Stomach (tissue), 8 donors: ENCODE measurements at regions not wholly inside any gene's neighbourhood (a gene's known extent, or its start where the extent isn't known, plus 50 kb on each side); places are given as distances from the start of the nearest gene placed in this dataset.
"Not testable (repeated sequence)": the region's sequence is repeated elsewhere in the genome, so short reads cannot be mapped to it uniquely, and the experiment has no call there.

Experiments used
- DNase-seq, 2 donors: peaks; one replicate each; pipeline versions ENCODE4 v3.0.0 to v3.0.0-alpha.2; 2013 to 2019
- H3K27ac ChIP-seq, 5 donors: fragments of 200-600 bp in 4 of 5; sonication (generic) in 4 of 5; one replicate each; pipeline ENCODE4 v1.5.1; 2013 to 2019; ENCODE audit warnings: mild to moderate bottlenecking in 1 of 5, moderate library complexity in 1 of 5
- H3K27me3 ChIP-seq, 3 donors: fragments of 200-600 bp; sonication (generic); one replicate each; pipeline ENCODE4 v1.5.1; 2017 to 2019; ENCODE audit warnings: mixed run types in 1 of 3
- H3K36me3 ChIP-seq, 4 donors: fragments of 200-600 bp; sonication (generic); 1 replicate in 3 of 4; 2 replicates in 1 of 4; pipeline ENCODE4 v1.5.1; 2016 to 2019
- H3K4me1 ChIP-seq, 4 donors: fragments of 200-600 bp; sonication (generic); one replicate each; pipeline ENCODE4 v1.5.1; 2016 to 2019
- H3K4me3 ChIP-seq, 4 donors: fragments of 200-600 bp; sonication (generic) in 3 of 4; one replicate each; pipeline ENCODE4 v1.5.1; 2016 to 2019; ENCODE audit warnings: mild to moderate bottlenecking in 1 of 4
- H3K9me3 ChIP-seq, 4 donors: fragments of 200-600 bp; sonication (generic); one replicate each; pipeline ENCODE4 v1.5.1; 2016 to 2019
- EP300 ChIP-seq: sonication (generic); formaldehyde crosslinking; IDR thresholded peaks from one replicate; pipeline ENCODE4 v1.6.1; 2017; ENCODE audit warnings: antibody characterized with exemption
- POLR2A ChIP-seq, 4 donors: fragments of 450-650 bp; IDR thresholded peaks; one replicate each; pipeline ENCODE4 v1.6.1; 2016; ENCODE audit warnings: antibody characterized with exemption in 4 of 4, control low read depth in 2 of 4, mild to moderate bottlenecking in 1 of 4, moderate library complexity in 1 of 4
- POLR2AphosphoS5 ChIP-seq, 3 donors: sonication (generic); formaldehyde crosslinking; IDR thresholded peaks; one replicate each; pipeline ENCODE4 v1.6.1; 2016; ENCODE audit warnings: antibody characterized with exemption in 3 of 3
- WGBS, 5 donors: extraction: QIAGEN DNeasy Blood & Tissue Kit in 3 of 5; methylation state at CpG; one replicate each; pipeline versions ENCODE4 v1.1.5 to v1.1.7; 2013 to 2018; 5-methylcytosine and 5-hydroxymethylcytosine counted together
- intact Hi-C: fragments of 100-400 bp; cut with DNase I; formaldehyde crosslinking; loops from one replicate; pipeline ENCODE4 v1.15.1; 2023; ENCODE audit warnings: low total_unique reads
- TF ChIP-seq, protein P1 (sequence below), 7 experiments: fragments of 450-650 bp in 4 of 7; fragments of 200-600 bp in 3 of 7; sonication (generic) in 3 of 7; IDR thresholded peaks; one replicate each; pipeline ENCODE4 v1.5.1; 2016 to 2019; ENCODE audit warnings: antibody characterized with exemption in 7 of 7, control low read depth in 2 of 7, mild to moderate bottlenecking in 1 of 7
- donor health status: healthy with polysubstance abuse.
- donor health status: Bipolar disorder and iron deficiency.
- donor health status: healthy.

GRCh38 chr3:169020371-169020770, 643.1 kb downstream of the MECOM start:
- H3K36me3 ChIP-seq, result no peaks in the 10 kb centered on the region
- 86 to 89% (median 86%) methylated on average over 1 of the region's 1 CpG; no CpG with 5 or more reads in 2 of the 5 donors for WGBS, 5 donors
- no peaks in the 10 kb centered on the region for H3K4me1 ChIP-seq
- DNase-seq, result no peak
- TF ChIP-seq POLR2A (IDR thresholded peaks at IDR 0.05) (no peak), EP300 (no peak), POLR2AphosphoS5 (IDR thresholded peaks at IDR 0.05) (no peak)
- TF ChIP-seq, protein P1, sequence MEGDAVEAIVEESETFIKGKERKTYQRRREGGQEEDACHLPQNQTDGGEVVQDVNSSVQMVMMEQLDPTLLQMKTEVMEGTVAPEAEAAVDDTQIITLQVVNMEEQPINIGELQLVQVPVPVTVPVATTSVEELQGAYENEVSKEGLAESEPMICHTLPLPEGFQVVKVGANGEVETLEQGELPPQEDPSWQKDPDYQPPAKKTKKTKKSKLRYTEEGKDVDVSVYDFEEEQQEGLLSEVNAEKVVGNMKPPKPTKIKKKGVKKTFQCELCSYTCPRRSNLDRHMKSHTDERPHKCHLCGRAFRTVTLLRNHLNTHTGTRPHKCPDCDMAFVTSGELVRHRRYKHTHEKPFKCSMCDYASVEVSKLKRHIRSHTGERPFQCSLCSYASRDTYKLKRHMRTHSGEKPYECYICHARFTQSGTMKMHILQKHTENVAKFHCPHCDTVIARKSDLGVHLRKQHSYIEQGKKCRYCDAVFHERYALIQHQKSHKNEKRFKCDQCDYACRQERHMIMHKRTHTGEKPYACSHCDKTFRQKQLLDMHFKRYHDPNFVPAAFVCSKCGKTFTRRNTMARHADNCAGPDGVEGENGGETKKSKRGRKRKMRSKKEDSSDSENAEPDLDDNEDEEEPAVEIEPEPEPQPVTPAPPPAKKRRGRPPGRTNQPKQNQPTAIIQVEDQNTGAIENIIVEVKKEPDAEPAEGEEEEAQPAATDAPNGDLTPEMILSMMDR (IDR thresholded peaks at IDR 0.05), result no peak
- H3K9me3 ChIP-seq, result no peaks in the 10 kb centered on the region
- no peak overlapping the region for H3K27ac ChIP-seq
- no peaks in the 10 kb centered on the region for H3K27me3 ChIP-seq
- intact Hi-C loops, result no loop called here
- H3K4me3 ChIP-seq, result no peak overlapping the region

DNA sequence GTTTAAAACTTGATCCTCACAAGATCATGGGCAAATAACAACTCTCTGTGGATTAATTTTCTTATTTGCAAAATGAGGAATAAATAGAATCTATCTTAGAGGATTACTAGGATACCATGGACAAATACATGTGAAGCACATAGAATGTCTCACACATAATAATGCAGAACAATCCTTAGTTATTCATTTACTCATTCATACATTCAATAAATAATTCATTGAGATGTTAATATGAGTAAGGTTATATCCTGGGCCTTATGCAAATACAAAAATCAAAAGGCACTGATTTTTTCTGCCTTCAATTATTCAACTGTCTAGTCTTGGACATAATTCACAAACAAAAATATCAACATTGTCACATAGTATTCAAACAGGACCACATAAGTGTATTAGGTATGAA, 654.1 kb downstream of the MECOM start:
- Histone ChIP-seq H3K4me3 (no peak overlapping the region), H3K4me1 (no peaks in the 10 kb centered on the region), H3K27ac (no peak overlapping the region), H3K27me3 (no peaks in the 10 kb centered on the region), H3K9me3 (no peaks in the 10 kb centered on the region), H3K36me3 (no peaks in the 10 kb centered on the region)
- DNase-seq, result no peak
- no peak for TF ChIP-seq POLR2AphosphoS5 (IDR thresholded peaks at IDR 0.05)
- TF ChIP-seq POLR2A (IDR thresholded peaks at IDR 0.05), result no peak
- TF ChIP-seq EP300, result no peak
- TF ChIP-seq, protein P1 (IDR thresholded peaks at IDR 0.05), result no peak
- intact Hi-C loops, result no loop called here

DNA sequence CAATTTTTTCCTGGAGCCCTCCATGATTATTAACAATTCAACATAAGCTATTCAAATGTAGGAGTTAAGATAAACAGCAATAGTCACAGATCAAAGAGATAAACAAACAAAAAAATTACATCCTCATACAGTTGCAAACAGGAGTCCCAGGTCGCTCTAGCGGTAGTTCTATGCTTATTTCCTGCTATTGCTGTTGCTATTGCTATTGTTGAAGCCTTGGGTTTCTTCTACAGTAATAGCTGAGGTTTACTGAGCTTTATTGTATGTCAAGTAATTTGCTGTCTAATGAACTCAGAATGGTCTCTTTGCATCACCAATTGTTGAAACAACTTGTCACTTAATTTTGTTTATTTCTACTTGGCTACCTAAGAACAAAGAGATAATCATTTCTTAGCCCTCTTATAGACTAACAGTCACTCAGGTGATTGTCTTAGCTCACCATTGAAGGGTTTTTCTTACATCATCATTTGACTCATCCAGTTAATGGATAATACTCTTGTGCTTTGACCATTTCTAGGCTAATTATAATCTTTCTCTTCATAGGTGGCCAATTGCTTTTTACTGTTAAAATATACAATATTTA, 654.6 kb downstream of the MECOM start:
- intact Hi-C loops, result no loop called here
- H3K27me3 ChIP-seq, result no peaks in the 10 kb centered on the region
- H3K4me1 ChIP-seq, result no peaks in the 10 kb centered on the region
- no peaks in the 10 kb centered on the region for H3K36me3 ChIP-seq
- no peak overlapping the region for H3K4me3 ChIP-seq
- no peak overlapping the region for H3K27ac ChIP-seq
- TF ChIP-seq POLR2A (IDR thresholded peaks at IDR 0.05) (no peak), EP300 (no peak)
- H3K9me3 ChIP-seq, result no peaks in the 10 kb centered on the region
- DNase-seq, result no peak
- WGBS, 5 donors, result 30 to 67% (median 42%) methylated on average over 2 of the region's 2 CpGs

GRCh38 chr3:169007145-169007544, 656.4 kb downstream of the MECOM start:
- no peak for DNase-seq
- H3K27me3 ChIP-seq, result no peaks in the 10 kb centered on the region
- no peak overlapping the region for H3K4me3 ChIP-seq
- no peak overlapping the region for H3K27ac ChIP-seq
- intact Hi-C loops, result no loop called here
- 54 to 73% (median 64%) methylated on average over 2 of the region's 2 CpGs for WGBS, 5 donors
- no peaks in the 10 kb centered on the region for H3K4me1 ChIP-seq
- no peaks in the 10 kb centered on the region for H3K9me3 ChIP-seq
- no peaks in the 10 kb centered on the region for H3K36me3 ChIP-seq
- no peak for TF ChIP-seq EP300
- TF ChIP-seq POLR2AphosphoS5 (IDR thresholded peaks at IDR 0.05), result no peak

GRCh38 chr3:169006398-169006797, 657.1 kb downstream of the MECOM start:
- H3K9me3 ChIP-seq, H3K4me1 ChIP-seq, H3K27me3 ChIP-seq, H3K36me3 ChIP-seq, H3K27ac ChIP-seq, H3K4me3 ChIP-seq, DNase-seq, intact Hi-C loops: not testable (repeated sequence)
- 95 to 100% (median 97%) methylated on average over 2 to 4 of the region's 5 CpGs for WGBS, 5 donors

DNA sequence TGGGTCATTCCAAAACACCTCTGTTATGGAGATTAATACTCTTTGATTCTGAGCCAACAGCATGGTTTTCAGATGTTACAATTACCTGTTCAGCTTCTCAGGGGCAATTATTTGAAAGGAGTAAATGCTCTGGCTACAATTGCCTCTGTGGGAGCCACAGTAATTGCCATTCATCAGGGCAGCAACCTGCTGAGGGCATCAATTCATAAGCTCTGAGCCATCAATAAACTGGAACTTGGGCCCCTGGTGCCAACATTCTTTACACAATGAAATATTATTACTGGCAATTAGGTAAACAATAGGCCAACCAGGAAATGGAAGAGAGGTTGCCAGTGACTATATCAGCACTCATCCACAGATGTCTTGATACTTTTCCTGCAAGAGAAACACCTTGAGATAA, 660.8 kb downstream of the MECOM start:
- H3K9me3 ChIP-seq, result no peaks in the 10 kb centered on the region
- H3K27me3 ChIP-seq, result no peaks in the 10 kb centered on the region
- no peak overlapping the region for H3K27ac ChIP-seq
- intact Hi-C loops, result no loop called here
- no peaks in the 10 kb centered on the region for H3K36me3 ChIP-seq
- DNase-seq, result no peak
- H3K4me3 ChIP-seq, result no peak overlapping the region
- no peaks in the 10 kb centered on the region for H3K4me1 ChIP-seq
- TF ChIP-seq POLR2A (IDR thresholded peaks at IDR 0.05) (no peak), POLR2AphosphoS5 (IDR thresholded peaks at IDR 0.05) (no peak), EP300 (no peak)
- TF ChIP-seq, protein P1 (IDR thresholded peaks at IDR 0.05), result no peak
